Endothelial cell of umbilical vein (primary cell): ENCODE measurements at regions not wholly inside any gene's neighbourhood (a gene's known extent, or its start where the extent isn't known, plus 50 kb on each side); places are given as distances from the start of the nearest gene placed in this dataset.

ENCODE experiments used
- BruUV-seq: library from RNA; stranded (reverse); fragments of 400-500 nt; replicated peaks from 2 replicates; lab custom pipeline; 2021; lab: Mats Ljungman, UMichigan
- CTCF ChIA-PET: fragments of 300-600, 350-600 bp; sonication (Branson Sonifier 250); formaldehyde crosslinking; loops from one replicate; lab custom pipeline; 2021; ENCODE audit warnings: antibody characterized with exemption, inconsistent platforms; lab: Charles Lee
- POLR2A ChIA-PET: fragments of 300-600, 350-600 bp; sonication (Branson Sonifier 250); formaldehyde crosslinking; loops from one replicate; lab custom pipeline; 2021; ENCODE audit warnings: antibody characterized with exemption, inconsistent platforms; lab: Charles Lee
- DNase-seq: peaks from one replicate; pipeline ENCODE4 v3.0.0-alpha.2; 2011; ENCODE audit warnings: low read depth, low spot score
- FAIRE-seq: peaks from 2 replicates; lab custom pipeline; 2011; peaks lifted over from hg19 to GRCh38; lab: Jason Lieb, UNC
- H2AFZ ChIP-seq: 2 replicates; pipeline ENCODE4 v1.6.0; 2012; ENCODE audit warnings: low read depth, low read length, control low read depth, inconsistent platforms
- H3K27ac ChIP-seq: 2 replicates; pipeline ENCODE4 v1.5.1; 2011; ENCODE audit warnings: low read depth, mild to moderate bottlenecking, control low read depth, low read length, moderate library complexity; ENCODE audit not compliant: insufficient read depth
- H3K27me3 ChIP-seq, 2 experiments: 2 replicates each; pipeline versions ENCODE4 v1.6.0 to v1.6.1; 2011; ENCODE audit warnings: low read length in 2 of 2, mixed read lengths in 1 of 2; ENCODE audit not compliant: control insufficient read depth in 2 of 2, insufficient read depth in 2 of 2
- H3K36me3 ChIP-seq, 2 experiments: 2 replicates in 1 of 2; 3 replicates in 1 of 2; pipeline ENCODE4 v1.5.1; 2011; ENCODE audit warnings: low read length in 2 of 2, mild to moderate bottlenecking in 1 of 2, moderate library complexity in 1 of 2; ENCODE audit not compliant: control insufficient read depth in 2 of 2, insufficient read depth in 2 of 2; ENCODE audit errors: extremely low read depth in 1 of 2
- H3K4me1 ChIP-seq: 3 replicates; pipeline ENCODE4 v1.5.1; 2011; ENCODE audit warnings: mild to moderate bottlenecking, low read length; ENCODE audit not compliant: control insufficient read depth, insufficient read depth; ENCODE audit errors: extremely low read depth
- H3K4me2 ChIP-seq: 2 replicates; pipeline ENCODE4 v1.6.1; 2011; ENCODE audit warnings: low read length, control low read depth, mixed read lengths; ENCODE audit not compliant: insufficient read depth
- H3K4me3 ChIP-seq, 3 experiments: fragments of 200-600 bp in 1 of 3; sonication (generic), shearing (Covaris generic) in 1 of 3; replicated peaks in 1 of 3; 2 replicates each; pipeline ENCODE4 v1.5.1; 2011 to 2016; ENCODE audit warnings: control low read depth in 3 of 3, low read length in 3 of 3, mild to moderate bottlenecking in 2 of 3, inconsistent platforms in 1 of 3, low read depth in 1 of 3, moderate library complexity in 1 of 3; ENCODE audit not compliant: insufficient read depth in 1 of 3
- H3K79me2 ChIP-seq: 2 replicates; pipeline ENCODE4 v1.6.0; 2012; ENCODE audit warnings: low read length, inconsistent platforms; ENCODE audit not compliant: control insufficient read depth, insufficient read depth
- H3K9ac ChIP-seq: replicated peaks from 2 replicates; pipeline ENCODE3; 2011; ENCODE audit warnings: low read length, control low read depth; ENCODE audit not compliant: insufficient read depth; ENCODE audit errors: extremely low read depth
- H3K9me1 ChIP-seq: replicated peaks from 3 replicates; pipeline ENCODE4 v1.6.0; 2011; ENCODE audit warnings: mild to moderate bottlenecking, low read length; ENCODE audit not compliant: control insufficient read depth, insufficient read depth; ENCODE audit errors: extremely low read depth
- H3K9me3 ChIP-seq: replicated peaks from 2 replicates; pipeline ENCODE4 v1.5.1; 2012; ENCODE audit warnings: low read length, inconsistent platforms; ENCODE audit not compliant: control insufficient read depth, insufficient read depth
- H4K20me1 ChIP-seq: replicated peaks from 2 replicates; pipeline ENCODE3; 2011; ENCODE audit warnings: mild to moderate bottlenecking, low read length; ENCODE audit not compliant: control insufficient read depth, insufficient read depth; ENCODE audit errors: extremely low read depth
- EZH2 ChIP-seq: IDR thresholded peaks from 2 replicates; pipeline ENCODE4 v1.6.1; 2012; ENCODE audit warnings: borderline replicate concordance, low read depth, mild to moderate bottlenecking, moderate library complexity, low read length, inconsistent platforms; ENCODE audit not compliant: severe bottlenecking
- FOS ChIP-seq: IDR thresholded peaks from 2 replicates; pipeline ENCODE4 v1.6.1; 2011; ENCODE audit warnings: mild to moderate bottlenecking, low read length, moderate library complexity, borderline replicate concordance; ENCODE audit not compliant: insufficient read depth
- GATA2 ChIP-seq: IDR thresholded peaks from 2 replicates; pipeline ENCODE4 v1.7.0; 2011; ENCODE audit warnings: low read depth, mild to moderate bottlenecking, moderate library complexity, mixed read lengths, low read length; ENCODE audit not compliant: insufficient read length, insufficient read depth
- JUN ChIP-seq: IDR thresholded peaks from 2 replicates; pipeline ENCODE4 v1.6.1; 2011; ENCODE audit warnings: borderline replicate concordance, low read depth; ENCODE audit not compliant: insufficient read length, insufficient read depth
- MYC ChIP-seq: IDR thresholded peaks from one replicate; pipeline ENCODE4 v1.6.1; 2011; ENCODE audit warnings: mild to moderate bottlenecking, low read depth, low read length
- POLR2A ChIP-seq: IDR thresholded peaks from 2 replicates; pipeline ENCODE4 v1.6.1; 2012; ENCODE audit warnings: low read depth, mild to moderate bottlenecking, control low read depth, low read length
- POLR2AphosphoS5 ChIP-seq: IDR thresholded peaks from 2 replicates; pipeline ENCODE4 v1.6.1; 2012; ENCODE audit warnings: low read depth, mild to moderate bottlenecking, control low read depth, low read length, moderate library complexity; ENCODE audit not compliant: insufficient read depth
- dilution Hi-C: fragments of 300-500 bp; cut with MboI; formaldehyde crosslinking; loops from one replicate; pipeline ENCODE4 v1.15.0; 2019; ENCODE audit warnings: low sequenced_read_pairs; ENCODE audit not compliant: extremely low pct_ligation_motif_present
- intact Hi-C: fragments of 100-400 bp; cut with micrococcal nuclease; formaldehyde crosslinking; loops from one replicate; pipeline ENCODE4 v1.10.0; 2022
- TF ChIP-seq, protein P1 (sequence below), 2 donors: IDR thresholded peaks; 1 replicate in 1 of 2; 2 replicates in 1 of 2; pipeline ENCODE4 v1.5.1; 2011; ENCODE audit warnings: low read length in 2 of 2, mild to moderate bottlenecking in 2 of 2, moderate library complexity in 2 of 2, control low read depth in 1 of 2, inconsistent platforms in 1 of 2, low read depth in 1 of 2; ENCODE audit not compliant: insufficient read depth in 1 of 2; ENCODE audit errors: extremely low read depth in 1 of 2
- TF ChIP-seq, protein P2 (sequence below): IDR thresholded peaks from 2 replicates; pipeline ENCODE4 v1.6.1; 2011; ENCODE audit not compliant: insufficient read depth, insufficient read length

DNA sequence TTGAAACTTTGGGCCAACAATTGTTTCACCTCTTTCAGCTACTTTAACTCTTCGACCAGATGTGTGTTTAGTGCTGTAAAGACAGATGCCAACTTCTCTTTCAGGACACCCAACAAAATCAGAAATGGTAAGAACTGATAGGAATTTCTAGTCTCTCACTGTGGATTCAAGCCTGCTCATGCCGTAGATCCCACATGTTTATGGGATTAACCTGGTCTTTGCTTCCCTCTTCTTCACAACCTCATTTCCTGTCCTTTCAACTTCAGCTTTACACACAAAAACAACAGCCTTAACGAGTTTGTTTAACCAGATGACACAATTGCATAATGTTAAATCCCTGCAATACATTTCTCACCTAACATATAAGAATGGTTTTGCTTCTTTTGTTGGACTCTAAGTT, 1031.9 kb upstream of the LRFN5 start:
- no TSS peak for BruUV-seq
- Histone ChIP-seq H3K27ac (no peak overlapping the region), H2AFZ (no peak overlapping the region), H3K4me2 (no peak overlapping the region), H3K27me3 (no peaks in the 10 kb centered on the region), H3K9ac (no peak overlapping the region), H3K9me3 (no peaks in the 10 kb centered on the region), H3K79me2 (no peaks in the 10 kb centered on the region), H3K4me1 (no peaks in the 10 kb centered on the region), H3K9me1 (no peaks in the 10 kb centered on the region), H4K20me1 (no peaks in the 10 kb centered on the region), H3K36me3 (no peaks in the 10 kb centered on the region), H3K4me3 (no peak overlapping the region)
- DNase-seq (no peak), FAIRE-seq (no peak)
- POLR2A ChIA-PET: no interaction called here
- CTCF ChIA-PET: no interaction called here
- dilution Hi-C loops (no loop called here), intact Hi-C loops (no loop called here)
- TF ChIP-seq POLR2A (no peak), MYC (no peak), JUN (no peak), GATA2 (no peak), FOS (no peak), POLR2AphosphoS5 (no peak)
- TF ChIP-seq, protein P1, sequence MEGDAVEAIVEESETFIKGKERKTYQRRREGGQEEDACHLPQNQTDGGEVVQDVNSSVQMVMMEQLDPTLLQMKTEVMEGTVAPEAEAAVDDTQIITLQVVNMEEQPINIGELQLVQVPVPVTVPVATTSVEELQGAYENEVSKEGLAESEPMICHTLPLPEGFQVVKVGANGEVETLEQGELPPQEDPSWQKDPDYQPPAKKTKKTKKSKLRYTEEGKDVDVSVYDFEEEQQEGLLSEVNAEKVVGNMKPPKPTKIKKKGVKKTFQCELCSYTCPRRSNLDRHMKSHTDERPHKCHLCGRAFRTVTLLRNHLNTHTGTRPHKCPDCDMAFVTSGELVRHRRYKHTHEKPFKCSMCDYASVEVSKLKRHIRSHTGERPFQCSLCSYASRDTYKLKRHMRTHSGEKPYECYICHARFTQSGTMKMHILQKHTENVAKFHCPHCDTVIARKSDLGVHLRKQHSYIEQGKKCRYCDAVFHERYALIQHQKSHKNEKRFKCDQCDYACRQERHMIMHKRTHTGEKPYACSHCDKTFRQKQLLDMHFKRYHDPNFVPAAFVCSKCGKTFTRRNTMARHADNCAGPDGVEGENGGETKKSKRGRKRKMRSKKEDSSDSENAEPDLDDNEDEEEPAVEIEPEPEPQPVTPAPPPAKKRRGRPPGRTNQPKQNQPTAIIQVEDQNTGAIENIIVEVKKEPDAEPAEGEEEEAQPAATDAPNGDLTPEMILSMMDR (IDR thresholded peaks at IDR 0.05; ENCODE audit: extremely low read depth in 1 of 2, insufficient read depth in 1 of 2, low read depth in 1 of 2, low read length in 2 of 2): no peak

DNA sequence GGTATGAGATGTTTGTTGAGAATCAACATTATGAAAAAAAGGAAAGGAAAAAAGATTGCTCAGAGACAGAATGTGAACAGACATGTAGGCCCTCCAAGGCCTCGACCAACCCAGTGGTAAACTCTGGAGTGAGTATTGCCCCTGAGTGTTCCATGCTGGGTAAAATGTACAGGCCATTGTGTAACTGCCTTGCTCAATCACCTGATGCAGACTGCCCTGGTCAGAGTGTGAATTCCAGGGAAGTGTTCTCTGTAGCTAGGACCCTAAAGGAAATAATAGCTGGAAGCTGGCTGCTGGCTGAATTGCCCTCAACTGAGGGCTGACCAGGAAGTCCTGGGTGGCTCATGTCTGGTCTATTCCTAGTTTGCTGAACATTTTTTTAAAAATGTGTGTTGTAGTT, 1081.4 kb upstream of the LRFN5 start:
- dilution Hi-C loops: no loop called here
- ChIA-PET POLR2A (no interaction called here), CTCF (no interaction called here)
- H2AFZ ChIP-seq: no peak overlapping the region
- no peaks in the 10 kb centered on the region for H3K9me1 ChIP-seq
- BruUV-seq: no TSS peak
- no peak overlapping the region for H3K4me3 ChIP-seq
- H3K27me3 ChIP-seq: no peaks in the 10 kb centered on the region
- TF ChIP-seq GATA2: no peak
- TF ChIP-seq EZH2: no peak
- TF ChIP-seq POLR2A: no peak
- no peak for TF ChIP-seq POLR2AphosphoS5
- TF ChIP-seq MYC: no peak
- no peak for TF ChIP-seq JUN
- no peak for TF ChIP-seq FOS
- TF ChIP-seq, protein P2, sequence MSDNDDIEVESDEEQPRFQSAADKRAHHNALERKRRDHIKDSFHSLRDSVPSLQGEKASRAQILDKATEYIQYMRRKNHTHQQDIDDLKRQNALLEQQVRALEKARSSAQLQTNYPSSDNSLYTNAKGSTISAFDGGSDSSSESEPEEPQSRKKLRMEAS: no peak
- TF ChIP-seq, protein P1 (IDR thresholded peaks at IDR 0.05; ENCODE audit: extremely low read depth in 1 of 2, insufficient read depth in 1 of 2, low read depth in 1 of 2, low read length in 2 of 2): no peak
- H3K9ac ChIP-seq: no peak overlapping the region
- H3K36me3 ChIP-seq: no peaks in the 10 kb centered on the region
- no peaks in the 10 kb centered on the region for H4K20me1 ChIP-seq
- no peak overlapping the region for H3K27ac ChIP-seq
- no peaks in the 10 kb centered on the region for H3K79me2 ChIP-seq
- H3K9me3 ChIP-seq: peaks cover 5% of the 10 kb centered on the region
- no peak for FAIRE-seq
- H3K4me1 ChIP-seq: no peaks in the 10 kb centered on the region
- no peak for DNase-seq
- intact Hi-C loops: no loop called here
- H3K4me2 ChIP-seq: no peak overlapping the region
